ENCODE measurements at regions not wholly inside any gene's neighbourhood (a gene's known extent, or its start where the extent isn't known, plus 50 kb on each side); places are given as distances from the start of the nearest gene placed in this dataset.

DNA sequence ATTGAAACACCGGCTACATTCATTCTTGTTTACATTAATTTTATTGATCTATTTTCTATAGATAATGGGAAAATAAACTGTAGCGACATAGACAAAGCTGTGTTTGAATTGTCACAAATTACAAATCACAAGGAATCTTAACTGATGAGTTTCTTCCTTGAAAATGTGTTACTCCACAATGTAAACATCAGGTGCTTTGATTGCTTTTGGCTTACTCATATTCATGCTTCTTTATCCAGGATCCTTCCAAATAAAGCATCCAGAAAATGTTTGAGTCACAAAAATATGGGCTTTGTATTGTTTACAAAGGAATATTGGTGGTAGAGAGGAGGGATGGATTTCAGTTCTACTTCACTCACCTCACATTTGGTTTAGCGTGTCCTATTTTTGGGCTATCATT is 64.0 kb downstream of the BMP2 start:
- DNase-seq (ENCODE audit: low spot score): no peak
- in situ Hi-C loops (cut with HindIII; ENCODE audit: low sequenced_read_pairs): no loop called here

DNA sequence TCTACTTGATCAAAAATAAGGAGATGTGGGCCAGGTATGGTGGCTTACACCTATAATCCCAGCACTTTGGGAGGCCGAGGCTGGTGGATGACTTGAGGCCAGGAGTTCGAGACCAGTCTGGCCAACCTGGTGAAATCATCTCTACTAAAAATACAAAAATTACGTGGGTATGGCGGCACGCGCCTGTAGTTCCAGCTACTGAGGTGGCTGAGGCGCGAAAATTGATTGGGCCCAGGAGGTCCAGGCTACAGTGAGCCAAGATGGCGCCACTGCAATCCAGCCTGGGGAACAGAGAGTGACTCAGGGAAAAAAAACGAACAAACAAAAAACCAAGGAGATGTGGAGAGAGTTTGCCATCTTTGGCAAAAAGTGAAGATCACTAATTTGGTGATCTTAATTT is 65.3 kb downstream of the BMP2 start:
- in situ Hi-C loops (cut with HindIII; ENCODE audit: low sequenced_read_pairs): no loop called here
- no peak for DNase-seq (ENCODE audit: low spot score)

DNA sequence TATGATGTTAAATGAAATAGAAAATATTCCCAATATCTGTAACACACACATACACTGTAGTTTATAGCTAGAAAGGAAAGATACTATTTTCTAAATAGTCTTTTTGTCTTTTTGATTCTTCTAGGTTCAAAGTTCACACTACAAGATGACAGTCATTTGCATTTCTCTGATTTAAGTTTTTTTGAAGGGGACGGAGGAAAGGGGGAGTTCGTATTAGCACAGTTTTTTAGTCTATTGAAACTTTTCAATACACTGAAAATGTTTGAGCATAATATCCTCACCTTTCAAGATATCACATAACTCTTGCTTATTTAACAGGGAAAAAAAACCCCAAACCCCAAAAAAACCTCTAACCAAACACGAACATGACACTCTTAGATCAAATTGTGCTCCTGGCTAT is 68.1 kb downstream of the BMP2 start:
- DNase-seq (ENCODE audit: low spot score): no peak
- in situ Hi-C loops (cut with HindIII; ENCODE audit: low sequenced_read_pairs): no loop called here

DNA sequence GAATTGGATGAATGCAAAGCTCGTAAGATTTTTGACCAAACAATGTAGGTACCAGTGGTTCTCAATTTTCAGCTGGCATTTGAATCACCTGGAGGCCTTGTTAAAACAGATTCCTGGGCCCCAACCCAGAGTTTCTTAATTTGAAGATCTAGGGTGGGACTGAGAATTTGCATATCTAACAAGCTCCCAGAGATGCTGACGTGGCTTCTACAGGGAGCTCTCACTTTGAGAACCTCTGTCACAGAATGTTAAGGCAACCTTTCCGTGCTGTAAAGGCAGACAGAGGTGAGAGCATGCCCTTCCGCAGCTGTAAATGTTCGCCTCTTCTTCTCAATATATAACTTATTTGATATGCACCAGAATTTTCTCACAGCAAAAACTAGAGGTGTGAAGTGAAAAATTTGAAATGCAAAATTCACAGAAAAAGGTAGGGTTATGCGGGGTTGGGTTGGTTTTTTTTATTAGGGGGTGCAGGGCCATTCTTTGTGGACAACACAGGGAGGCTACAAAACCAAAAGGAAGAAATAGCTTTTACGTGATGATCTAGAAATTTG is 69.4 kb downstream of the BMP2 start:
- DNase-seq (ENCODE audit: low spot score): no peak
- in situ Hi-C loops (cut with HindIII; ENCODE audit: low sequenced_read_pairs): no loop called here

DNA sequence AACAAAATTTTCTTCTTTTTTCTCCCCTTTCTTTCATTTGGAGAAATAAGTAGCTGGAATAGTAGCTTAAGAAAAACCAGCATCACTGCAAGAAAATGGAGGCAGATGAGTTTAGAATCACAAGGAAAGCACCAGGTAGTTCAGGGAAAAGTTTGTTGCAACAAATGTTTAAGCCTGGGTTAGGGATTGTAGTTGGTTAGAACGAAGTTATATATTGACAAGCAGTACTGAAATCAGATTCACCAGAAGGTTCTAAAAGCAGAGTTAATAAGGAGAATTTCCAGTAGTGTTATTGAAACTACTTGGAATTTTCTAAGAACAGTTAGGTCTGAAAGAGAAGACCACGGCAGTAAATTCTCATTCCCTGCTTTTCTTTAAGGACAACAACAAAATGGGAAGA is 70.2 kb downstream of the BMP2 start:
- DNase-seq (ENCODE audit: low spot score): no peak
- in situ Hi-C loops (cut with HindIII; ENCODE audit: low sequenced_read_pairs): no loop called here

DNA sequence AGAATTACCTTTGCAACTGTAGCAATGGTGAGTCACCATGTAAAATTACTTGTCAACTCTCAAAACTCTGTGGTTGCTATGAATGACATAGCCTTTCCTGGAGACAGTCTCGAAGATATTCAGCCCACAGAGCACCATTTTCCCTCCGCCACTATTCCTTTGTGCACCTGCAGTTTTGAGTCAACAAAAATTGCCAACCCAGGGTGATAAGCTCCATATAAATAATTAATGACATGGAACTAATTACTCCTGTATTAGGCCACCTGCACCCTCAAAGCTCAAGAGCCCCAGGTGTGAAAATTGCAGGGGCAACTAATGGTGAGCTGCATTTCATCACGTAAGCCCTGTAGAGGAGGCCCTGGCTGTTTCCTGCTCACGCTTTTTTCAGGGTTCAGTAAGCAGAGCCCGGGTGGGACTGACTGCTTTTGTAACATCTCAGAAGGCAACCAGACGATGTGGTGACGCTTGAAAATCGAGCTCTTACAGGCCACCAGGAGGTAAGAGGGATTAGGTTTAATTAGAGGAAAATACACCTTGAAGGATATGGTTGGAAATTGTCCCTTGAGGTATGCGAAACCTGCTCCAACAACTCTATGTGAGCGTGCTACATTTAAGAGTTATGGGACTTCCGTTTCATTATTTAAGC is 70.8 kb downstream of the BMP2 start:
- no peak for DNase-seq (ENCODE audit: low spot score)
- in situ Hi-C loops (cut with HindIII; ENCODE audit: low sequenced_read_pairs): no loop called here

DNA sequence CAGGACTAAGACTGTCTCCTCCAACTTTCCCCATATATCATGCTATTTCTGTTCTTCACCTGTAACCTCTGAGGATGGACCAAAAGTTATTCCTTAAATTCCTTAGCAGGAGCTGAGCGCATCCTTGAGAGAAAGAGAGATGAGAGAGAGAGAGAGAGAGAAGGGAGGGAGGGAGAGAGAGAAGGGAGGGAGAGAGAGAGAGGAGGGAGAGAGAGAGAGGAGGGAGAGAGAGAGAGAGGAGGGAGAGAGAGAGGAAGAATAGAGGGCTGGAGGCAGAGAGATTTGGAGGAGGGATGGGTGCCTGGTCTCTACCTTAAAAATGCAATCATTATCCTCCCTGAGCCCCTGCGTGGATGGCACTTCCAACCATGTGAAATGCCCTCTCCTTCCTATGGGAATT is 73.6 kb downstream of the BMP2 start:
- in situ Hi-C loops (cut with HindIII; ENCODE audit: low sequenced_read_pairs): no loop called here
- no peak for DNase-seq (ENCODE audit: low spot score)

DNA sequence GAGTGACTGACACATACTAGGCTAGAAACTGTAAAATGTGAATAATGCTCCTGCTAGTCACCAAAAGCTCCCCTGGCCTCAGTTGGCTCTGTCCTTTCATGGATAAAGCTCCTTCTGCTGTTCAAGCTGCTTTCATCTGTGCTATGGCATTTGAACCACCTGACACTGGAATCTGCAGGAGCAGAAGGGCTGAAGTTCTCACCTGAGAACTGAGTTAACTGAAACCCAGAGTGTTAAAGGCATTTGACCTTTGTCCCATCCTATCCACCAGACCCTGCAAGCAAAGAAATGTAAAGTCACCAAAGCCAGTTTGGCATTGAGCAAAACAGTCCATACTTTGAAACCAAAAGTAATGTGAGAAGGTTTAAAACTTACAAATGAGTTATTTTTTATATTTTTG is 77.7 kb downstream of the BMP2 start:
- in situ Hi-C loops (cut with HindIII; ENCODE audit: low sequenced_read_pairs): no loop called here
- no peak for DNase-seq (ENCODE audit: low spot score)

DNA sequence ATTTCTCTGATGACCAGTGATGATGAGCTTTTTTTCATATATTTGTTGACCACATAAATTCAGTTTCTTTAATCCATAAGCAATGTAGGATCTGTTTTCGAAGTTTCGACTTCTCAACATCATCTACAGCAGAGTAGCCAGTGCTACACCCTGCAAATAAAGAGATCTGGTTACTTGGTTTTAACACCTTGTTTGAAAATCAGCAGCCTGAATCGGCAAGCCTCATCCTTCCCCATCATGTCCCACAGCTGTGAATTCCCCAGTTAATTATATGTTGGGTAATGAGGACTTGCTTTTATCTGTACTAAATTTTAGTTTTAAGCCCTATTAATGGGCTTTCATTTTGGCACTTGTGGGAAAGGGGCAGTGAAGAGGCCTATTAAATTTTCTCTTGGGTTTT is 80.6 kb downstream of the BMP2 start:
- DNase-seq (ENCODE audit: low spot score): no peak
- in situ Hi-C loops (cut with HindIII; ENCODE audit: low sequenced_read_pairs): no loop called here

DNA sequence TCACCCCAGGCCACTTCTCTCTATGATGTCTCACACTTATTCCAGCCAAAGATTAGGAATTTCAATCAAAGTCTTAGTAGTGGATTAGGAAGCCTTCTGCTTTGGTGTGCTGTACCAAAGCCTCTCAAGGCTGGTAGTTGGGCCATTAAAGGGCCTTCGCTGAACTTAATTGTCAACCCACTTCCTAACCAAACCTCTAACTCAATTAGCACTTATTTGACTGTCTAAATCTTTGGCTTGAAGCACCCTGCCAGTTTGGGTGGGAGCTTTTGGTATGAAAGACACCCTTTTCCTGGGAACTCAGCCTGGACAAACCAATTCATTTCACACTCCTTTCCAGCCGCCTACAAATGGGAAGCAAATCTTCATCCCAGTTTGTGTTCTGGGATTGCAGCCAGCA is 81.5 kb downstream of the BMP2 start:
- in situ Hi-C loops (cut with HindIII; ENCODE audit: low sequenced_read_pairs): no loop called here

DNA sequence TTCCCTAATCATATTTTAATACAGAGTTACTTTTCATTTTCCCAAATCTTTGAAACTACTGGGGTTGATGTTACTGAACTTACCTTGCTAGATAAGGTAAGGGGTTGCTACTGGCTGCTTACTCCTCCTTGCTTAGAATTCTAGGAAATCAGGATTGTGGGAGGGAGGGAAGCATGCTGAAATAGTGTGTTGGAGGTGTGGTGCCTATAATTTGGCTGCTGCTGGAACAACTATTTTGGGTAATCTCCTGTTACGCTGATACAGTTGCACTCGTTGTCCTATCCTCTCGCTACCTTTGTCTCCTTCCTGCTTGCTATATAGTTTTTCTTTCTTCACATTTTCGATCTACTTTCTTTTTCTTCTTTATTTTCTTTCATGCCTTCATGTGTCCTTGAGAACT is 83.7 kb downstream of the BMP2 start:
- DNase-seq (ENCODE audit: low spot score): no peak
- in situ Hi-C loops (cut with HindIII; ENCODE audit: low sequenced_read_pairs): no loop called here

More for the DNA sequence above, 81.5 kb downstream of the BMP2 start:
- no peak for DNase-seq (ENCODE audit: low spot score)

DNA sequence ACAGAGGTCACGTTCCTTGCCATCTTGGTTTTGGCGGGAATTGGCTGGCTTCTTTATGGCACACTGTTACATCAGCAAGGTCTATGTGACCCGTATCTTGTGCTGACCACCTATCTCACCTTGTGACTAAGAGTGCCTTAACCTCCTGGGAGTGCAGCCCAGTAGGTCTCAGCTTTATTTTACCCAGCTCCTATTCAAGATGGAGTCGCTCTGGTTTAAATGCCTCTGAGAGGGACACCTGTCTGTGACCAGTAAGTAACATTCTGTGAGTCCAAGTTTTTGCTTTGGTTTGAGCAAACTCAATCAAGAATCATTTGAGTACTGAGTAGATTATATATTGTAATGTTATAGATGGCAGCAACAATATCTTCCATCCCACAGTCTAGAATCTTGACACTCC is 85.0 kb downstream of the BMP2 start:
- in situ Hi-C loops (cut with HindIII; ENCODE audit: low sequenced_read_pairs): no loop called here
- DNase-seq (ENCODE audit: low spot score): no peak

DNA sequence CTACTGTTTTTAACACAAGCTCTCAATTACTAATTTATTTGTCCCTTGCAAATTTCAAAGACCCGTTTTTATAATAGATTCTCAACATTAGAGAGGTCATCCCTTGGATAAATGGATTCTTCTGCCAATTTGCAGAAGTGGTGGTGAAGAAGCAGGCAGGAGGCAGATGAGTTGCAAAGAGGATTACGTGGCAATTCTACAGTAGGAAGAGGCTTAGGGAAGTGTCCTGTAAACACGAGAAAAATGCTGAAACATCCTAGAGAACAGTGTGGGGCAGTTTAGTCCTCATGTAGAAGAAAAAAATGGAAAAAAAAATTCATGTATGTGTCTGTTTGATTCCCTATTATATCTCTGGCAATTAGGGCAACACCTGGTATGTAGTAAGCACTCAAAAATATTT is 87.6 kb downstream of the BMP2 start:
- in situ Hi-C loops (cut with HindIII; ENCODE audit: low sequenced_read_pairs): no loop called here
- DNase-seq (ENCODE audit: low spot score): no peak

DNA sequence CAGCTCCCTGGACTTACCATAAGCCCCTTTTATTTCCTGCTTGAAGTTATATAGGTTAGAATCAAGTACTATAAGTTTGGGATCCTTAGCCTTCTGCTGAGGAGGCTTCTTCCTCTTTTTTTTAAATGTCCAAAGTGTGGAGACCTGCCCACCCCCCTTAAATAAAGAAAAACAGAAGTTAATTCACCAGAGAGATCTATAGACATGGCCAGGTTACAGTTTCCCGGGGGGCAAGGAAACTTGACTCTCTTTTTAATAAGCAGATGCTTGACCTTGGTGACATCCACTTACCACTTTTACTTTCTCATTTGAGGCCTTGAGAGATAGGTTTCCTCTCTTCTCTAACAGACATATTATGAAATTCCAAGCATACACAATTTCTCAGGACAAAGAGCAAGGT is 88.3 kb downstream of the BMP2 start:
- in situ Hi-C loops (cut with HindIII; ENCODE audit: low sequenced_read_pairs): no loop called here
- DNase-seq (ENCODE audit: low spot score): no peak

DNA sequence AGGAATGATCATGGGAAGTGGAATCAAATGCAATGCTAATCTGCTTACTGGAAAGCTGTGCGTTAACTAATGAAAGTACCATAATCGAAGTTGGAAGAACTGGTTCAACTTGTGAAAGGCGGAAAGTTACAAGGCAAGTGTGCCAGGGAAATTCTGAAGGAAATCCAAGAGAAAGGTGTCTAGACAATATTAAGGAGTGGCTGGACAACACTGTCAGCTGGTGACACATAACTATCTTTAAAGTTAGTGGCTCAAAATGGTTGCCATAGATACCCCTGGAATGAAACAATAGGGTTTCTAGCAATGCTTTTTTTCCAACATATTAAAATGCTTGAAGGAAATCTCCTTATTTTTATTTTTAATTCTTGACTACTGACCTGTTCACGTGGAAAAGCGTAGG is 90.4 kb downstream of the BMP2 start:
- in situ Hi-C loops (cut with HindIII; ENCODE audit: low sequenced_read_pairs): no loop called here

DNA sequence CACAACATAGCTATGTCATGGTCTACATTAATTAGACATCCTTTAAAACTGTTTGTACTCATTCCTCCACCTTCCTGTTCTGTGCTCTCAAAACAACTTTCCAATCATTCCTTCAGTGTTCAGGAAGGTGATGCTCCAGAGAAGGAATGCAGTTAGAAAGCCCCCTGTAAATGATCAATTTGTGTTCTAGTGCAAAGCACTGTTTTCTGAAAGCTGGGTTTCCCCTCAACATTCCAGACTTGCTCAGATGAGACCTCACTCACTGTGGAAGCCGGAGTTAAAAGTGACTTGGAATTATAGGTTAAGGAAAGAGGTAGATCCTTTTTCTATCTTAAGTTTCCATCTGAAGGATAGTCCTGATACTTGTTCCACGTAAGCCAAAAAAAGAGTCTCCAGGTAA is 95.9 kb downstream of the BMP2 start:
- in situ Hi-C loops (cut with HindIII; ENCODE audit: low sequenced_read_pairs): no loop called here
- no peak for DNase-seq (ENCODE audit: low spot score)

More for the DNA sequence above, 90.4 kb downstream of the BMP2 start:
- DNase-seq (ENCODE audit: low spot score): no peak

DNA sequence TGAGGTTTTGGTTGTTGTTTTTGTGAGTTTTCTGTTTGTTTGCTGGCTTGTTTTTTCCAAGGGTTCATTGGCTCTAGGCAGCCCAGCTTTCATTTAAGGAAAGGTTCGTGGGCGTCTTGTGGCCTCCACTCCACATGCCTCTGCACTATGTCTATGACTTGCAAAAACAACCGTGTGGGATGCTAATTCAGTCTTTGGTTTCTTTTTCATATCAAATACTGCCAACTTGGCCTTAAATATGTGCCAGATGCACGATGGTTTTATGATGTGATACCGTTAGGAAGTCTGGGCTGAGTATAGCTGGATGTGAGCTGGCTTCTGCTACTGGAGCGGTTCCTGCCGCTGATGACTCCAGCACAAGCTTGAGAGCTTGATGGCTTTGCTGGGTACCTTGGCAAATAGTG is 96.3 kb downstream of the BMP2 start:
- in situ Hi-C loops (cut with HindIII; ENCODE audit: low sequenced_read_pairs): no loop called here
- DNase-seq (ENCODE audit: low spot score): no peak

DNA sequence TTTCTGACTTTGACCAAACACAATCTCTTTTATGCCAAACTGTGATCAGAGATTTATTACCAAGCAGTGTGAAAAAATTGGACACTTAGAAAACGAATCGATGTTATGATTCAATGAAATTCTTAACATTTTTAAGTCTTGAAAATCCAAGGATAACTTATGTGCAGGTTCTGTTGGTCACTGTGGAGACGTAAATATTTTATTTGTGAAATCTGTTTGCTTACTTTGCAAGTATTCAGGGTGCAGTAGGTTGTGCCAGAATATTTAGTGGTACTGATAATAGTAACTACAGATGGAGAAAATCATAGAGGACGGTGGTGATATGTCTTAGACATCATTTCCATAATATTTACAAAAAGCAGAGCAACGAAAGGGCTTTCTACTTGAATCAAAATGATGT is 97.3 kb downstream of the BMP2 start:
- in situ Hi-C loops (cut with HindIII; ENCODE audit: low sequenced_read_pairs): no loop called here
- DNase-seq (ENCODE audit: low spot score): no peak

DNA sequence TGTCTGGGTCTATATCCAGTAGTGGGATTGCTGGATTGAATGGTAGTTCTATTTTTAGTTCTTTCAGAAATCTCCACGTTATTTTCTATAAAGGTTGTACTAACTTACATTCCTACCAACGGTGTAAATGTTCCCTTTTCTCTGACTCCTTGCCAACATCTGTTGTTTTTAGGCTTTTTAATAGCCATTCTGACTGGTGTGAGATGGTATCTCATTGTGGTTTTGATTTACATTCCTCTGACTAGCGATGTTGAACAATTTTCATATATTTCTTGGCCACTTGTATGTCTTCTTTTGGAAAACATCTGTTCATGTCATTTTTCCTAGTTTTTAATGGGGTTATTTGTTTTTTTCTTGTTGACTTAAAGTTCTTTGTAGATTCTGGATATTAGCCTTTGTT is 99.3 kb downstream of the BMP2 start:
- DNase-seq (ENCODE audit: low spot score): no peak
- in situ Hi-C loops (cut with HindIII; ENCODE audit: low sequenced_read_pairs): no loop called here

DNA sequence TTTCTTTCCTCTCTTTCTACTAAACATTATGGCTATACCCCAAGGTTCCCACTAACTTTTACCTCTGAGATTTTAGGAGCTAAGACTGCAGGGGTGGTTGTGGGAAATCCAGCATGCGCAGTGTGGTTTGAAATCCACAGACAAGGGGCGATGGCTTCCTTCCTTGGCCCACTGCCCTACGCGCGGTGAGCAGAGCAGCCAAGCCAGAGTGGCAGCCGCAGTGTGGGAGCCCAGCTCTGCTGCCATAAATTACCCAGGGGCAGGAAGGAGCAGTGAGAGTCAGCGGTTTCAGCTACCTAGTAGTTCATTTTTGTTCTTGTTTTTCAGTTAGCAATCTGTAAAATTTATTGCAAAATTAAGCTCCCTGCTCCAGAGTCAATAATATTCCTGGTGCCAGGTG is 101.4 kb downstream of the BMP2 start:
- DNase-seq (ENCODE audit: low spot score): no peak
- in situ Hi-C loops (cut with HindIII; ENCODE audit: low sequenced_read_pairs): no loop called here

DNA sequence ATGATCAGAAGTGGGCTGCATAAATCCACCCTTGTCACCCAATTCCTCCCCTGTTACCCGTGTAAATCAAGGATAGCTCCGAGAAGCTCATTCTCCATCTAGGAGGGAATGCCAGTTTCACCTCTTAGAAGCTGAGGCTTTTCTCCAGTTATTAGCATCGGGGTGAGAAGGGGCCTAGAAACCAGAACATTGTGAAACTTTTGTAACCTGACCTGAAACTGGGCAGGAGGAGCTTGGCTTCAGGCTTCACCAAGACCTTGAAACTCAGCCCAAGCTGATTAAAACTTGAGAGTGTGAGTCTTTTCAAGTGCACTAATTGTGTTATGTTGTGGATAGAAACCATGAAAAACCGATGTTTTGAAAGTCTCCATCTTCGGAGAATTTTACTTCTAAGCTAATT is 103.1 kb downstream of the BMP2 start:
- no peak for DNase-seq (ENCODE audit: low spot score)
- in situ Hi-C loops (cut with HindIII; ENCODE audit: low sequenced_read_pairs): no loop called here

DNA sequence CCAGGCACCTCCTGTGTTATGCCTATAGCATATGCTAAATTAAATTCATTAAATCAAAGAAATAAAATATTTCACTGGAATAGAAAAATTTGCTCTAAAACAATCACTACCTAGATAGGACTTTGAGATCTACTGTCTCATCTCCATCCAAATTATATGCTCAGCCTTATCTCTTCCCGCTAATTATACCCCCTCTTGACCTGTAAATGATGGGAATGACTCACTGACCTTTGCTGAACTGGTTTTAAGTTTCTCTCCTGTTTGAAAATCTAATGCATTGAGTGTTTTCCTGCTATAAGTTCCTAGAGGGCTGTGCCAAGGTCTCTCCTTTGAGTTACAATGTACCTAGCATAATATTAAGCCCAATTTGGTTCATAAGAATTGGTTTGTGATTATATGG is 110.1 kb downstream of the BMP2 start:
- in situ Hi-C loops (cut with HindIII; ENCODE audit: low sequenced_read_pairs): no loop called here
- no peak for DNase-seq (ENCODE audit: low spot score)
